ENCODE measurements at regions not wholly inside any gene's neighbourhood (a gene's known extent, or its start where the extent isn't known, plus 50 kb on each side); places are given as distances from the start of the nearest gene placed in this dataset.
A peak's percentile ranks its signal among the peaks of the same experiment; 100 is the strongest.

GRCh38 chr2:47276061-47276460, 93.0 kb upstream of the EPCAM start:
- 87 to 93% (median 88%) methylated on average over 3 of the region's 3 CpGs for WGBS, 4 donors
- peaks cover 26 to 37% of the 10 kb centered on the region in 2 donors for H3K4me1 ChIP-seq (replicated peaks in 1 of 2)
- no peak for TF ChIP-seq POLR2A (IDR thresholded peaks at IDR 0.05)
- H3K36me3 ChIP-seq (replicated peaks in 1 of 2): no peaks in the 10 kb centered on the region
- H3K9me3 ChIP-seq (replicated peaks in 1 of 3): no peaks in the 10 kb centered on the region
- DNase-seq: no peak
- no peaks in the 10 kb centered on the region for H3K27me3 ChIP-seq
- H3K27ac ChIP-seq: no peak overlapping the region
- intact Hi-C loops (cut with DNase I): no loop called here
- H3K4me3 ChIP-seq: no peak overlapping the region

GRCh38 chr2:47274054-47274782, 94.9 kb upstream of the EPCAM start:
- Histone ChIP-seq H3K36me3 (replicated peaks in 1 of 2) (no peaks in the 10 kb centered on the region), H3K9me3 (replicated peaks in 1 of 3) (no peaks in the 10 kb centered on the region), H3K4me3 (no peak overlapping the region), H3K27me3 (no peaks in the 10 kb centered on the region), H3K4me1 (replicated peaks in 1 of 2) (peaks cover 30 to 46% of the 10 kb centered on the region in 2 donors), H3K27ac (peak overlapping the region; percentile 73 to 97 (median 88))
- TF ChIP-seq CTCF (IDR thresholded peaks at IDR 0.05): peak in 3 of 6 experiments; percentile 17 to 40 (median 30)
- no peak for TF ChIP-seq POLR2A (IDR thresholded peaks at IDR 0.05)
- intact Hi-C loops (cut with DNase I): no loop called here
- DNase-seq: peak; percentile 48 to 80 (median 63)
- 44 to 62% (median 54%) methylated on average over 7 to 10 of the region's 10 CpGs for WGBS, 4 donors

GRCh38 chr2:47272905-47273758, 96.0 kb upstream of the EPCAM start:
- 46 to 55% (median 50%) methylated on average over 14 to 18 of the region's 18 CpGs for WGBS, 4 donors
- DNase-seq: peak in 5 of 7 donors; percentile 27 to 45 (median 36)
- no peaks in the 10 kb centered on the region for H3K27me3 ChIP-seq
- peaks cover 31 to 49% of the 10 kb centered on the region in 2 donors for H3K4me1 ChIP-seq (replicated peaks in 1 of 2)
- intact Hi-C loops (cut with DNase I): no loop called here
- no peaks in the 10 kb centered on the region for H3K36me3 ChIP-seq (replicated peaks in 1 of 2)
- peak overlapping the region in 1 of 4 donors; percentile 37 for H3K4me3 ChIP-seq
- peak overlapping the region; percentile 73 to 97 (median 88) for H3K27ac ChIP-seq
- TF ChIP-seq CTCF (IDR thresholded peaks at IDR 0.05): peak in 2 of 6 experiments; percentile 7 to 9
- TF ChIP-seq POLR2A (IDR thresholded peaks at IDR 0.05): no peak
- H3K9me3 ChIP-seq (replicated peaks in 1 of 3): no peaks in the 10 kb centered on the region

GRCh38 chr2:47272031-47272864, 95.9 kb upstream of the CALM2 start:
- TF ChIP-seq CTCF (IDR thresholded peaks at IDR 0.05) (peak; percentile 84 to 99 (median 96)), POLR2A (IDR thresholded peaks at IDR 0.05) (no peak)
- Histone ChIP-seq H3K9me3 (replicated peaks in 1 of 3) (no peaks in the 10 kb centered on the region), H3K27ac (peak overlapping the region in 4 of 5 donors; percentile 50 to 97 (median 90)), H3K27me3 (no peaks in the 10 kb centered on the region), H3K4me1 (replicated peaks in 1 of 2) (peaks cover 31 to 49% of the 10 kb centered on the region in 2 donors), H3K4me3 (peak overlapping the region in 1 of 4 donors; percentile 37), H3K36me3 (replicated peaks in 1 of 2) (no peaks in the 10 kb centered on the region)
- intact Hi-C loops (cut with DNase I): no loop called here
- peak; percentile 65 to 83 (median 70) for DNase-seq
- 10 to 30% (median 11%) methylated on average over 16 to 46 of the region's 46 CpGs for WGBS, 4 donors

All from adrenal gland (tissue), 9 donors.